Activated naive CD8-positive, alpha-beta T cell treated with anti-CD3 and anti-CD28 coated beads, Interleukin-2, amount 50 U/mL, for 24 hours (primary cell): ENCODE measurements at regions not wholly inside any gene's neighbourhood (a gene's known extent, or its start where the extent isn't known, plus 50 kb on each side); places are given as distances from the start of the nearest gene placed in this dataset.

Experiments
- ATAC-seq: fragments of 150-1000 bp; cut with Tn5 transposase; one replicate; pipeline ENCODE4 v1.10.0; 2021
- DNase-seq: peaks from one replicate; pipeline ENCODE4 v3.0.0; 2021
- H3K27ac Mint-ChIP-seq: one replicate; pipeline ENCODE4 v1.8.0; 2021; ENCODE audit warnings: mild to moderate bottlenecking, mixed read lengths
- H3K27me3 Mint-ChIP-seq: one replicate; pipeline ENCODE4 v1.8.0; 2021; ENCODE audit warnings: mixed read lengths
- H3K36me3 Mint-ChIP-seq: one replicate; pipeline ENCODE4 v1.8.0; 2021; ENCODE audit warnings: low read depth, mixed read lengths
- H3K4me1 Mint-ChIP-seq: one replicate; pipeline ENCODE4 v1.8.0; 2021; ENCODE audit warnings: mixed read lengths
- H3K4me3 Mint-ChIP-seq: one replicate; pipeline ENCODE4 v1.8.0; 2021; ENCODE audit warnings: mild to moderate bottlenecking, moderate library complexity, mixed read lengths
- H3K9me3 Mint-ChIP-seq: one replicate; pipeline ENCODE4 v1.8.0; 2021; ENCODE audit warnings: mixed read lengths

GRCh38 chr10:77716458-77717317, 79.1 kb upstream of the KCNMA1 start:
- no peak overlapping the region for H3K27ac Mint-ChIP-seq
- H3K36me3 Mint-ChIP-seq: no peaks in the 10 kb centered on the region
- ATAC-seq (no peak), DNase-seq (no peak)
- peaks cover 2% of the 10 kb centered on the region for H3K4me1 Mint-ChIP-seq
- H3K9me3 Mint-ChIP-seq: no peaks in the 10 kb centered on the region
- H3K27me3 Mint-ChIP-seq: peaks cover 6% of the 10 kb centered on the region
- H3K4me3 Mint-ChIP-seq: no peak overlapping the region

- Mint-ChIP-seq H3K4me1 (peaks cover 6% of the 10 kb centered on the region), H3K36me3 (no peaks in the 10 kb centered on the region), H3K27ac (no peak overlapping the region), H3K27me3 (peaks cover 14% of the 10 kb centered on the region), H3K9me3 (no peaks in the 10 kb centered on the region), H3K4me3 (no peak overlapping the region)
- DNase-seq: no peak
- ATAC-seq: no peak
Measured at GRCh38 chr10:77715536-77715935, 77.9 kb upstream of the KCNMA1 start.

GRCh38 chr10:77715088-77715487, 77.5 kb upstream of the KCNMA1 start:
- H3K27ac Mint-ChIP-seq: no peak overlapping the region
- H3K4me1 Mint-ChIP-seq: peaks cover 6% of the 10 kb centered on the region
- H3K9me3 Mint-ChIP-seq: no peaks in the 10 kb centered on the region
- no peak overlapping the region for H3K4me3 Mint-ChIP-seq
- ATAC-seq: no peak
- peak; percentile 11 for DNase-seq
- H3K36me3 Mint-ChIP-seq: no peaks in the 10 kb centered on the region
- H3K27me3 Mint-ChIP-seq: peaks cover 18% of the 10 kb centered on the region

GRCh38 chr10:77713521-77714280, 76.1 kb upstream of the KCNMA1 start:
- no peak overlapping the region for H3K4me3 Mint-ChIP-seq
- peaks cover 20% of the 10 kb centered on the region for H3K27me3 Mint-ChIP-seq
- H3K36me3 Mint-ChIP-seq: no peaks in the 10 kb centered on the region
- ATAC-seq: no peak
- DNase-seq: no peak
- peaks cover 4% of the 10 kb centered on the region for H3K4me1 Mint-ChIP-seq
- H3K9me3 Mint-ChIP-seq: no peaks in the 10 kb centered on the region
- H3K27ac Mint-ChIP-seq: no peak overlapping the region

- H3K27me3 Mint-ChIP-seq: peaks cover 25% of the 10 kb centered on the region
Measured at GRCh38 chr10:77712207-77712606, 74.6 kb upstream of the KCNMA1 start.

GRCh38 chr10:77711683-77712049, 74.1 kb upstream of the KCNMA1 start:
- no peak overlapping the region for H3K4me3 Mint-ChIP-seq
- H3K4me1 Mint-ChIP-seq: peaks cover 4% of the 10 kb centered on the region
- ATAC-seq (no peak), DNase-seq (no peak)
- H3K9me3 Mint-ChIP-seq: no peaks in the 10 kb centered on the region
- H3K27me3 Mint-ChIP-seq: peaks cover 26% of the 10 kb centered on the region
- no peaks in the 10 kb centered on the region for H3K36me3 Mint-ChIP-seq
- H3K27ac Mint-ChIP-seq: no peak overlapping the region

More at GRCh38 chr10:77712207-77712606, 74.6 kb upstream of the KCNMA1 start:
- H3K4me3 Mint-ChIP-seq: no peak overlapping the region
- ATAC-seq: no peak
- no peaks in the 10 kb centered on the region for H3K36me3 Mint-ChIP-seq
- H3K9me3 Mint-ChIP-seq: no peaks in the 10 kb centered on the region
- peaks cover 4% of the 10 kb centered on the region for H3K4me1 Mint-ChIP-seq
- DNase-seq: no peak
- H3K27ac Mint-ChIP-seq: no peak overlapping the region

GRCh38 chr10:77710759-77711682, 73.4 kb upstream of the KCNMA1 start:
- H3K27me3 Mint-ChIP-seq: peaks cover 26% of the 10 kb centered on the region
- peak; percentile 87 for ATAC-seq
- no peak overlapping the region for H3K27ac Mint-ChIP-seq
- H3K4me3 Mint-ChIP-seq: peak overlapping the region; percentile 9
- peaks cover 4% of the 10 kb centered on the region for H3K4me1 Mint-ChIP-seq
- peak; percentile 86 for DNase-seq
- H3K9me3 Mint-ChIP-seq: no peaks in the 10 kb centered on the region
- H3K36me3 Mint-ChIP-seq: no peaks in the 10 kb centered on the region

GRCh38 chr10:77710081-77710551, 72.5 kb upstream of the KCNMA1 start:
- Mint-ChIP-seq H3K27ac (no peak overlapping the region), H3K4me1 (peaks cover 4% of the 10 kb centered on the region), H3K4me3 (no peak overlapping the region), H3K9me3 (no peaks in the 10 kb centered on the region), H3K27me3 (peaks cover 33% of the 10 kb centered on the region), H3K36me3 (no peaks in the 10 kb centered on the region)
- DNase-seq (peak; percentile 14), ATAC-seq (peak; percentile 26)

GRCh38 chr10:77707570-77707969, 70.0 kb upstream of the KCNMA1 start:
- no peak for ATAC-seq
- Mint-ChIP-seq H3K27ac (no peak overlapping the region), H3K27me3 (peaks cover 29% of the 10 kb centered on the region), H3K9me3 (no peaks in the 10 kb centered on the region), H3K4me3 (no peak overlapping the region), H3K36me3 (no peaks in the 10 kb centered on the region), H3K4me1 (peaks cover 4% of the 10 kb centered on the region)
- no peak for DNase-seq

GRCh38 chr10:77702166-77702565, 64.6 kb upstream of the KCNMA1 start:
- H3K4me1 Mint-ChIP-seq: no peaks in the 10 kb centered on the region
- peaks cover 13% of the 10 kb centered on the region for H3K27me3 Mint-ChIP-seq
- H3K27ac Mint-ChIP-seq: no peak overlapping the region
- H3K4me3 Mint-ChIP-seq: no peak overlapping the region
- DNase-seq (no peak), ATAC-seq (no peak)
- no peaks in the 10 kb centered on the region for H3K36me3 Mint-ChIP-seq
- no peaks in the 10 kb centered on the region for H3K9me3 Mint-ChIP-seq

- Mint-ChIP-seq H3K9me3 (no peaks in the 10 kb centered on the region), H3K27ac (no peak overlapping the region), H3K36me3 (no peaks in the 10 kb centered on the region), H3K4me1 (no peaks in the 10 kb centered on the region), H3K27me3 (peaks cover 11% of the 10 kb centered on the region), H3K4me3 (no peak overlapping the region)
- no peak for ATAC-seq
- no peak for DNase-seq
Measured at GRCh38 chr10:77700086-77700485, 62.5 kb upstream of the KCNMA1 start.

- Mint-ChIP-seq H3K27ac (no peak overlapping the region), H3K9me3 (no peaks in the 10 kb centered on the region), H3K36me3 (no peaks in the 10 kb centered on the region), H3K4me3 (no peak overlapping the region), H3K27me3 (peaks cover 11% of the 10 kb centered on the region), H3K4me1 (no peaks in the 10 kb centered on the region)
- ATAC-seq (no peak), DNase-seq (no peak)
Measured at GRCh38 chr10:77699080-77699645, 61.6 kb upstream of the KCNMA1 start.

GRCh38 chr10:77698267-77698931, 60.8 kb upstream of the KCNMA1 start:
- H3K36me3 Mint-ChIP-seq: no peaks in the 10 kb centered on the region

More at GRCh38 chr10:77698267-77698931, 60.8 kb upstream of the KCNMA1 start:
- H3K9me3 Mint-ChIP-seq: no peaks in the 10 kb centered on the region
- peaks cover 11% of the 10 kb centered on the region for H3K27me3 Mint-ChIP-seq
- no peak for ATAC-seq
- H3K4me3 Mint-ChIP-seq: no peak overlapping the region
- no peak for DNase-seq
- no peak overlapping the region for H3K27ac Mint-ChIP-seq
- H3K4me1 Mint-ChIP-seq: no peaks in the 10 kb centered on the region
